NT2/D1 (cell line): ENCODE measurements at regions not wholly inside any gene's neighbourhood (a gene's known extent, or its start where the extent isn't known, plus 50 kb on each side); places are given as distances from the start of the nearest gene placed in this dataset.

Source experiments
- SUZ12 ChIP-seq: IDR thresholded peaks from 2 replicates; pipeline ENCODE4 v1.6.1; 2011; ENCODE audit not compliant: insufficient read length, insufficient read depth; ENCODE audit errors: extremely low read depth
- YY1 ChIP-seq: IDR thresholded peaks from 2 replicates; pipeline ENCODE4 v1.6.1; 2011; ENCODE audit not compliant: insufficient read length, insufficient read depth

GRCh38 chr2:95760806-95761525 is 169.2 kb downstream of the TRIM43 start:
- TF ChIP-seq SUZ12 (no peak), YY1 (no peak)
